ENCODE measurements at regions not wholly inside any gene's neighbourhood (a gene's known extent, or its start where the extent isn't known, plus 50 kb on each side); places are given as distances from the start of the nearest gene placed in this dataset.

DNA sequence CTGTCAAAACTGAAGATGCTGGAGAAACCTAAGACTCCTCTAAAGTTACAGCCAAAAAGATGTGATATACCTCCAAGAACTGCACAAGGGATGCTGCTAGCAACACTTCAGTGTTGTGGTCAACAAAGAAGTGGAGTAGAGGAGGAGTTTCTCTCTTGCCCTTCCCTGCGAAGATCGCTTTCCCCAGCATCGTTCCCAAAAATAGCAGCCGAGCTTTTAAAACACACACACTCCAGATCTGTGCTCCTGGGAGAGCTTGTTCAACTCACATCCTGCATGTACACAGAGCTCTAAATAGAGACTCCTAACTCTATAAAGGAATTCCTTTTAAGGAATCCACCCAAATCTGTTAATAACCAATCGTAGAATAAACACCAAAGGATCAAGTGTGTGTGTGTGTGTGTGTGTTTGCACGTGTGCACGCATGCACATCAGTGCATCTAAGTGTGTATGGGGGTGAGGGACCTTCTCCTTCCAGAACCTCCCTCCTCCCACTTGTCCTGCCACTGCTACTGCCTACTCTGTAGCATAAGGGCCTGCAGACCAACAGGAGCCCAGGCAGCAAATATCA, 58.5 kb downstream of the PSMG1 start:
- DNase-seq (ENCODE audit: low read depth in 3 of 3, low spot score in 1 of 3): no peak

DNA sequence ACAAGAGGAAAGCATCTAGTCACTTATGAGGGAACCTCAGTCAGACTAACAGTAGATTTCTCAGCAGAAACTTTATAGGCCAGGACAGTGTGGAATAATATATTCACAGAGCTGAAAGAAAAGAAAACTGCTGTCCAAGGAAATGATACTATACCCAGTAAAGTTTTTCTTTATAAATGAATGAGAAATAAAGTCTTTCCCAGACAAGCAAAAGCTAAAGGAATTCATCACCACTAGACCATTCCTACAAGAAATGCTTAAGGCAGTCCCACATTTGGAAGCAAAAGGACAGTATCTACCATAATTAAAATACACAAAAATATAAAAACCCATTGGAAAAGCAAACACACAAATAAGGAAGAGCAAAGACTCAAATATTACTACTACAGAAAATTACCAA, 59.9 kb downstream of the PSMG1 start:
- DNase-seq (ENCODE audit: low read depth in 3 of 3, low spot score in 1 of 3): no peak

DNA sequence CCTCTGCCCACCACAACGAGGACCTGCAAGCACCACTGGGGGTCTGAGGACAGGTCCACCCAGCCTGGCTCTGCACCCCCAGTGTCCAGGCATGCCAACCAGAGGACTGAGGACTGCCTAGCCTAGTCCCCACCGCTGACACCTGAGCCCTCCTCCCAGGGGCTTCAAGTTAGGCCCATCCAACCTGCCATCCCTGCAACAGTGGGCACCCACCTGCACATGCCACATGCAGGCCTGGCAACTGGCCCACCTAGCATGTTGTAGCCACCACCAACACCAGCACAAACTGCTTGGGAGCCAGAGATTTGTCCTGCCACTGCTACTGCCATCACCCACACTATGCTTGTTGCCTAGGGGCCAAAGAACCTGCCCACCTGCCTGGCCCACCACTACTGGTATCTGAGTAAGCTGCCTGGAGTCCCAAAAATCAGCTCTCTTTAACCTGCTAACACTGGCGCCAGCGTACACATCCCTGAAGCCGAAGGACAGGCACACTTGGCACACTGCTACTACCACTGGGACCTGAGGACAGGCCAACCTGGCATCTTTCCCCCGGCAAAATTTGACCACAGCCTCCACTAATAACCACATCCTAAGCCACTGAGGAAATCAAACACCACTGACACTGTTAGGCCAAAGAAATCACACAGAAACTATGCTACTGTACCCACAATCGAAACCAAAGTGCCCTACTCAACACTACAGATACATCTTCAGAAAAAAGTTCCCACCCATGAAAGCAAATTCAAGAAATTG, 61.5 kb downstream of the PSMG1 start:
- DNase-seq (ENCODE audit: low read depth in 3 of 3, low spot score in 1 of 3): no peak

DNA sequence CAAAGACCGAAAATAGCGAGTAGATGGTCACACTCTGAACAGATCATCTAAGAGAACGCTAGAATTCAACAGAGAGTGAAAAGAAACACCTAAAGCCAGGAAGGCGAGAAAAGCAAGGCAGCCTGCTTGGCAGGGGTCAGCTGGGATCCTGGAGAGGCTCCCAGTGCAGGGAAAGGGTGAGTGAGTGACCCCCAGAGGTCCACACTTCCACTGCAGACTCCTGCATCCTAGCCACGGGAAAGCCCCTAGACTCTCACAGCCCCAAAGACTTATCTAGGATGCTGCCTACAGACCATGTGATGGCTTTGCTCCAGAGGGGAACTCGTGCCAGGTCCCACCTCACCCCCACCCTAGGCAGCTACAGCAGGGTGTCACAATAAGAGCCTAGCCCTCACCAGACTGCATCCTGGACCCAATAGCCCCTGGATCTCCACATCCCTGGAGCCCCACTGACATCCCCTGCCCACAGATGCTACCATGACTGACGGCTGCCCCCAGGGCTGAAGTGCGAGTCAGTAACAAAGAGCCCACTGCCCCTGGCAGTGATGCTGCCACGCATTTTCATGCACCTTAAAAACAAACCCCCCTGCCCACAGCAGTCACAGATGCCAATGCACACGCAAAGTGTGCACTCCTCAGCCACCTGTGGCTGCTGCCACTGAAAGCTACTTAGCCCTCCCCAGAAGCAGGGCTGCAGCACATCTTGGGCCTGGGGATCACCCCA, 62.2 kb downstream of the PSMG1 start:
- no peak for DNase-seq (ENCODE audit: low read depth in 3 of 3, low spot score in 1 of 3)

DNA sequence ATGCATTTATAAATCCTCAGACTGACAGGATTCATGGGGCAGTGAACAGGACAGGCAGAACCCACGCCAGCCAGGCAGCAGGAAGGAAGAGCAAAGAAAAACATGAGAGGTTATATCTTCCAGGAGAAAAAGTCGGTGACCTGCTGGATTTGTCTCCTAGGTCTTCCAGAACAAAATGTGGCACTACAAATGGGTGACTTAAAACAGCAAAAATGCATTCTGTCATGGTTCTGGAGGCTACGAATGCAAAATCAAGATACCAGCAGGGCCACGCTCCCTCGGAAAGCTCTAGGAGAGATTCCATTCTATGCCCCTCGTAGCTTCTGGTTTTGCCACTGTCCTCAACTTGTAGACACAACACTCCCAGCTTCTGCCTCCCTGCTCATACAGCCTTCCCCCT, 63.4 kb downstream of the PSMG1 start:
- DNase-seq (ENCODE audit: low read depth in 3 of 3, low spot score in 1 of 3): no peak

DNA sequence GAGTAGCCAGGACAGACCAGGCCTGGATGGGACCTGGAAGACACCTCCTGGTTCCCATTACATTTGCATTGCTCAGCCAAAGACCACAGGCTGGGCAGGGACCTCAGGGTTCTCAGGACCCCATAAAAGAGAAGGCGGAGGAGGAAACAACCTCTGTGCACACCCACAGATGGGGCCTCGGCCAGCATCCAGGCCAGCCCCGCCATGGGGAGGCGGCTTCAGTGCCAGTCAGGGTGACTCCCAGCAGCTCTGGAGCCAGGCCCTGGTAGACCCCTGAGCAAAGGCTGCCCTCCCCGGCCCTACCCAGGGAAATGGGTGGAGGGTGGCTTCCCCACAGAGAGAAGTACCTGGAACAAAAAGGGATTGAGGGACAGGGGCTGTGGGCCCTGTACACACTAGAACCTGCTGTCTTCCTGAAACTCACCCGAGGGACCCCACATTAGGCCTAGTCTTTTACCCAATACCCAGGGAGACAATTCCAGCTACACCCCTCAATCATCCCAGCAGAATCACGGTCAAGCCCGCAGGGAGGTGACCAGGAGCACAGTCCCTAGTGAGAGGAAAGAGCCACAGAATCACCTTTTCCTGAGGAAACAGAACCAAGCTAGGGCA, 64.5 kb downstream of the PSMG1 start:
- DNase-seq (ENCODE audit: low read depth in 3 of 3, low spot score in 1 of 3): no peak

DNA sequence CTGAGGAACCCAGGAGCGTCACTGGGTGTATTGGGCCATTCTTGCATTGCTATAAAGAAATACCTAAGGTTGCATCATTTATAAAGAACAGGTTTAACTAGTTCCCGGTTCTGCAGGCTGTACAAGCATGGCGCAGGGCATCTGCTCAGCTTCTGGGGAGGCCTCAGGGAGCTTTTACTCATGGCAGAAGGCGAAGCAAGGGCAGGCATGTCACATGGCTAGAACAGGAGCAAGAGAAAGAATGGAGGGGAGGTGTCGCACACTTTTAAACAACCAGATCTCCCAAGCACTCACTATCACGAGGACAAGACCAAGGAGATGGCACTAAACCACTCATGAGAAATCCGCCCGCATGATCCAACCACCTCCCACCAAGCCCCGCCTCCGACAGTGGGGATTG, 65.2 kb downstream of the PSMG1 start:
- DNase-seq (ENCODE audit: low read depth in 3 of 3, low spot score in 1 of 3): no peak

DNA sequence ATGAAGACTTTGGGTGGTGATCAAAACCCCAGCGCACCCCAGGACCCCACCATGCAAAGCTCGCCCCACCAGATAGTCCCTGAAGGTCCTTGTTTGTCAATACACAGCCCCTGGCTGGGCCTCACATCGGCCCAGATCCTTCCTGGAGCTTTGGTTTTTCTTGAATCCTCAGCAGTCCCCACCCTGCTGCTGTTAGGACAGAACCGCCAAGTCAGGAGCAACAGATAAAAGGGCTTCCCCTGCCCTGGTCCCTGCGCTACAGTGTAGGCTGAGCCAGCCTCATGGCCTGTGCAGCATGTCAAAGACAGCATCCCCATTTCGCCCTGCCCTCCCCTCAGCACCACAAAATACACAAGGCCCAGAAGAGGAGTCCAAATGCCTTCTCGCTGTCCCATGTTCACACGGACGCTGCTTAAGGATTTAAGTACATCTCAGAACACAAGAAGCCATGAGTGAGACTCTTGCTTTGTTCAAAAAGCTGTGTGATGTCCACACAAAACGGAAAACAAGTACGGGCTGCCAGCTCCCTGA, 65.7 kb downstream of the PSMG1 start:
- no peak for DNase-seq (ENCODE audit: low read depth in 3 of 3, low spot score in 1 of 3)

DNA sequence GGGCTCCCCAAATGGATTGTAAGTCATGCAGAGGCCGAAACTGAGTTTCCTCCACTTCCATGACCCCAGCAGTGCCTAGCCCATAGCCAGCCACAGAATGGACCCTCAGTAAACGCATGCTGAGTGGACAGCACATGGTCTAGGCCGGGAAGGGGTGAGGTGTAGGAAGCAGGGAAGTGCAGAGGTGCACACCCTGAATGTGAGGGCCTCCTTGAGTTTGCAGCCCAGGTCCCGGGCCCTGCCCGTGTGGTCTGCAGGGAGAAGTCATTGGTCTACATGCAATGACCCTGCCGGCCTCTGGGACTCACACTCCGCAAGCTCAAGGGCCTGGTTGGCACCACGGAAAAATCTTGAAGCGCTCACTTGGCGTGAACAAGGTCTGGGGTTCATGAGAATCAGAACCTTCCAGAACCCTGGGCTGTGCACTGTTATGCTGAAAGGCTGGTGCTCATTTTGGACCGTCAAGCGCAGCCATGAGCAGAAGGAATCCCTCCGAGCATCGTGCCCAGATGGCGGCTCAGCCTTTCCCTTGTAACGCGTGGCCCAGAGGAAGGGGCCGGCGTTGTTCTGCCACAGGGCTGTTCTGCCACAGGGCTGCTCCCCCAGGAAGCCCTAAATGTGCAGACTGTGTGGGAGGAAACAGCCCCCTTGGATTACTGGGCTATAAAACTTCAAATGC, 66.4 kb downstream of the PSMG1 start:
- DNase-seq (ENCODE audit: low read depth in 3 of 3, low spot score in 1 of 3): no peak

DNA sequence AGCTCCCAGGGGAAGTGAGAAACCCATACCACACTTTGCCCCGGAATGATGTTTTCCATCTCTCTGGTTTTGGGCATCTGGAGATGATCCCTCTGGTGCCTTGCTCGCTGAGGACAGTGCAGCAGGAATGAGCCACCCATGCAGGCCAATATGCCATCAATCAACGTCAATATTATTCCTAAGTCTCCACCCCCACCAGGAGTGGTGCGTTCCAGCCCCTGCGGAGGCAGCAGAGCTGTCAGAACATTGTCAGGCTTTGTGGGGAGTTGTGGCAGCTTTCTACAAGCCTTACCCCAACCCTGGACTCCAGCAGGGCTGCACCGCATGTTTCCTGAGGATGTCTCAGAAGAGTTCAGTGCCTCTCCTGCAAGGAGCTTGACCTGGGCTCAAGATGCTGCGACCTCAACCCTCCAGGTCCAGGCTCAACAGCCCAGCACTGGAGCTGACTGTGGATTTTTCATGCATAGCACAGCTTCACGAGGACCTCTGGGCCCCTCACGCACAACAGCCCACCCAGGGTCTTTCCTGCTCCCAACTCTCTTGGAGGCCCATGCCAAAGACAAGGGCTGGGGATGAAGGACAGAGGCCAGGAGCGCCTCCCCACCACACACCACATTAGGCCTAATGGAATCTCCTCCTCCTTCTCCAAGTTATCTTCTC, 67.5 kb downstream of the PSMG1 start:
- no peak for DNase-seq (ENCODE audit: low read depth in 3 of 3, low spot score in 1 of 3)

DNA sequence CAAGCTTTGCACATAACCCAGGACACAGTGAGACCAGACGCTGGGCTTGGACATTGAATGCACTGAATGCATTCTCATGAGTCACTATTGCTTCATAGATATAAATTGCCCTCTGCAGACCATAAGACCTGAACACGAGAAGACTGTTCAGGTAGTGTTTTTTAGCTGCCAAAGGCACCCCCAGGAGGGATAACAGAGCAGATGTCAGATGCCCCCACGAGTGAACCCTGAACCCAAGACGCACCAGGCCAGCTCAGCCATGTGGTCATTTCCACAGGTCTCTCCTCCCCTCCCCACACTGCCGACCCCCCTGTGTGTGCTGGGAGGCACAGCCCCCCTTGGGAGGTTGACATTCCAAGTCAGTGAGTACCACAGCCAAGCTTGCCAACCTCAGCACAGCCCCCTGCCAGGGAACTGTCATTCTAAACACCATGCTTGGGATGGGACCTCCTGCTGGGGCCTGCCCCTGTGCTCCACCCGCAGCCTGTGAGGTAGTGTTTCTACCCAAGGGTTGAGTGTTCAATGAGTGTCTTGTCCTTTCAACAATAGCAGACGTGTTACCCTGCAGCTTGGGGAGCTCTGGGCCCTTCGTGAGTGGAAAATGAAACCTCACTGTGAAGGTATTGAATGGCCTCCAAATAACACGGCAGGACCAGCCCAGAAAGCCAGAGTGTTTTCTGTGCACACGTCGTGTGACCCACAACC, 68.2 kb downstream of the PSMG1 start:
- no peak for DNase-seq (ENCODE audit: low read depth in 3 of 3, low spot score in 1 of 3)

DNA sequence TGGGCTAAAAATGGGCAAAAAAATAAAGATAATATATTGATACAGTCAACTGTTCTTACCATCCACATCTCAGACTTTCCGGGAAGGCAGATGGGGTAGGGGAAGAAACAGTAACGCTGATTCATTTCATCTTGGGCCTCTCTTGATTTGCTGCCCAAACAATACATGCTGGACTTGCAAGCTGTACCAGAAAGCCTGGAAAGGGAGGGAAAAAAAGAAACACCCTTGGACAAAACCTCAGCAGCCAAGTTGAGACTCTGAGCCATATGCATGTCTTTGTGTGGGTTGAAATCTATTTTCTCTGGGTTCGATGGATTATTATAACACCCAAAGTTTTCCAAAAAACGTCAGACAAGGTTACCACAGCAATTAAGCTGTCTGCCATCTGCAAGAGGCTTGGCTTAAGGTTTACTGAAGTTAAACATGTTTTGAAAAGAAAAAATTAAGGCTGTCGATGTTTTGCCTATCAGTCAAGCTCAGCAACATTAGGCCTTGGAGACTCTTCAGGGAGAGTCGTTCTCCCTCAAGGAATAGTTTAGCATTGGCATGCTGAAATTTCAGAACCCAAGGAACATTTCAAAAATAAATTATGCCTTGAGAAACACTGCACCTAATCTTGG, 71.2 kb downstream of the PSMG1 start:
- DNase-seq (ENCODE audit: low read depth in 3 of 3, low spot score in 1 of 3): no peak

DNA sequence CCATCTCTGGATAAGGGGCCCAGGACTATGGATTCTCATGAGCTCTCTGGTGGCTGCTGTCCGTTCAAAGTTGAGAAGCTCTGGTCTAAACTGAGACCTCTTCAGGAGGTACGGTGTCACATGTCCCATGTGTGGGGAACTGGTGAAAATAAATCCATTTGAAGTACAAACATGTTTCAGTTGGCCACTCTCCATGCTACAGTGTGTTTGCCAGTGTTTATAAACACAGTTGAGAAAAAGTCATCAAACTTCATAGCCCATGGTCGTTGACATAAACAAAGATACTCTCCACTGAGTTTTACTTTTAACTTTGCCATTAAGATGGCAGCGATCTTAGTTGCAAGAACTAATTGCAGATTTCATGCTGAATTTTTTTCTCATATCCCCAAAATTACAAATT, 72.8 kb downstream of the PSMG1 start:
- DNase-seq (ENCODE audit: low read depth in 3 of 3, low spot score in 1 of 3): no peak

DNA sequence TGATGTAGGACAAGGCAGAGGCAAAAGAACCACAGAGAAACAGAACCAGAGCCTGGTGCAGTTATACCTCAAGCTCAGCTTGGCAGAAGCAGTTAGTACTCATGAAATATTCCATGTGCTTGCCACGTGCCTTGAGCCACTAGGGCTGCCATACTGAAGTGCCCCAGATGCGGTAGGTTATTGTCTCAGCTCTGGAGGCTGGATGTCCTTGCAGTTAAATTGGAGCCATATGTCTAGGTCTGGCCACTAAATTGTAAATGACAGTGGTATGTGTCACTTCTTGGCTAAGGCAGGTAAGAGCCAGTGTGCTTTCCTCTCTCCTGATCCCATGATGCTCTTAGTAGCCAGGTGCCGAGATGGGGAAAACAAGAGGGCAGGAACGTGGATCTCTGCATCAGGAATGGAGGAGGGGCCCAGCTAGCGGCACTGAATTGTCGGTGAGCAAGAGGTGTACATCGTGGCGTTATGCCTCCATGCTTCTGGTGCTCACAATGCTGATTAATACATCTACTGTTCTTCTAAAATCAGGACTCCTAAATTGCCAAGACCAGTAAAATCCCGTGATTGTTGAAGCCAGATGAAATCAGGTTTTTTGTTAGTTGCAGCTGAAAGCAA, 73.5 kb downstream of the PSMG1 start:
- DNase-seq (ENCODE audit: low read depth in 3 of 3, low spot score in 1 of 3): no peak

DNA sequence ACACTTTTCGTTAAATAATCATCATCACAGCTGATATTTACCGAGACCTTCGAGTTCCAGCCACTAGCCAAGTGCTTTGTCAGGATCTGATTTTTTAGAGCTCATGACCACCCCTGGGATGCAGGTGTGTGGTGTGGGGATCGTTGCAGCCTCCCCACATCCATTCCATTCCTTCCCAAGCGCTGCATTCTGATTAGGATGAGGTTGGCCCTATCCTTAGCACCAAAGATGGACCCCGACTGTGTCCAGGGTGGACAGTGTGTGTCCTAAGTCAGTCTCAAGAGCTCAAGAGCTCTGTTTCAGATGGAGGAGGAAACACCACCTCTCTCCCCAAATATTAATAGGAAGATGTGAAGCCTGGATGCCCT, 74.1 kb downstream of the PSMG1 start:
- no peak for DNase-seq (ENCODE audit: low read depth in 3 of 3, low spot score in 1 of 3)

DNA sequence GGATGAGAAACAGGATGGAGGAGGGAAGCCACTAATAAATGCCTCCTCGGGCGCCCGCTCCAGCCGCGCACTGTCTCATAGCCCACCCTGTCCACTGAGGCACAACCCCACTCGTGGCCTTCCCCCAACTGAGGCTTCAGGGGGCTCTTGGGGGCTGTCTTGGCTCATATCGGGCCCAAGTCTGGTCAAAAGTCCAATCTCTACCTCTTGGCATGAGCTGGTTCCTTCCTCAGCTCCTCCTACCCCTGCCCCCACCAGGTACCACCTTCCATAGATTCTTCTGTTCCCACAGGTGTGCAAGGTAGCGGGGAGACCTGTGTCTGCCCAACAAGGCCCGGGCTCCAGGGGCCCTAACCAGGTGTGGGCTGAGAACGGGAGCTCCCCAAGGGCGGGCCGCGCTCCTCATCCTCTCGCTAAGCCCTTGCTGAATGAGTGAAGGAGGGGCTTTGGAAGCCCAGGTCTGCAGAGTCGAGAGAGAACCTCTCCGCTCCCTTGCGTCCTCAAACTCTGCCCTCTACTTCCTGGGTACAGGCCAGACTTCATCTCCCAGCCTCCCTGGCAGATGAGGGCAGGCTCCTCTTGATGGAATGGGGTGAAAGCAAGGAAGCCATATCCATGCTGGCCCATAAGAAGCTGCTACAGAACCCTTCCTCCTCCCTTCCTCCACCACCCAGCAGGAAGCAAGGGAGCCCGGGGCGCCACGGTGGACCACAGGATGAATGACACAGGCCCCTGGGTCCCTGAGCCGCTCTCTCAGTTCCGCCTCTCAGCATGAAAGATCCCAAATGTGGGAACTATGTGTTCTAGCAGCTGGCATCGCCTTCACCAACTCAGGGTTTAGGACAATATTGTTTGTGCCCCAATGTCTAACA, 74.7 kb downstream of the PSMG1 start:
- no peak for DNase-seq (ENCODE audit: low read depth in 3 of 3, low spot score in 1 of 3)

DNA sequence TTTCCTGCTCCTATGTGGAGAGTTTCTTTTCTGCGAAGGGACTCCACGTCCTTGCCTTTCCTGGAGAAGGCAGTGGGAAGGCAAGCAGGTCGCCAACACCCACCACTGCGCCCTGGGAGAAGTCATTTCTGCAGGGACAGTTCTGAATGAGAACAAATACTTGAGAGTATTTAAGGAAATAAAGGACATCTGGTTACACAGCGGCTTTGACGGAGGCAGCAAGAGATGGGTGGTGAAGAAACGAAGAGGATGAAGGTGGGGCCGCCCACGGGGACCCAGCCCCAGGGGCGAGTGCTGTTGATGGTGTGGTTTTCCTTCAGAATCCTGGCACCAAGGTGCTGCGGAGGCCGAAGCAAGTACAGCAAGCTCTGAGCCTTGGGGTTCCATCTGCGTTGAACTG, 75.5 kb downstream of the PSMG1 start:
- no peak for DNase-seq (ENCODE audit: low read depth in 3 of 3, low spot score in 1 of 3)

DNA sequence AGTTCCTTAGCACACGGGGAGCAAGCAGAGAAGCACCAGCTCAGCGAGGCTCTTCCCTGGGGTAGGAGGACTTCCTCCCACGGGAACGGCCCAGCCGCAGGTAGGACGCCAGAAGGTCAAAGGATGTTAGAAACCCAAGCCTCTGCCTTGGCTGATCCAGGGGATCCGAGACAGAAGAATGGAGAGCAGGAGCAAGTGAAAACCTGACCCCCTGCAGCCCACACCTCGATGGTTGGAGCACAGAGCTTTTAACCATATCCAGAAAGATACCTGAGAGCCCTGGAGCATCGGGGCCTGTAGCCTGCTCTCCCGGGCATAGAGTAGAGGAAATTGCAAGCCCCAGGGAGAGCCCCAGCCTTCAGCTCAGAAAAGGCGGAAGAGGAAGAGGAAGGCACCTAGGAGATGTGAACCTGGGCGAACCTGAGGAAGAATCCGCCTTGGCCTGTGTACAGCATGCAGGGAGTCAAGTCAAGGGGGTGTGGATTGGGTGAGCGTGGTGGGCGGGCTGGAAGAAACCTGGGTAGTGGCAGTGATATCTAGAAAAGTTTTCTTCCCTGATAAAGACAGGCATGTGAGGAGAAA, 76.3 kb downstream of the PSMG1 start:
- no peak for DNase-seq (ENCODE audit: low read depth in 3 of 3, low spot score in 1 of 3)
